ENCODE measurements at regions not wholly inside any gene's neighbourhood (a gene's known extent, or its start where the extent isn't known, plus 50 kb on each side); places are given as distances from the start of the nearest gene placed in this dataset.

GRCh38 chr12:24360461-24360860 is 411.0 kb upstream of the SOX5 start (continued):
- no peak for TF ChIP-seq BRF2 (IDR thresholded peaks at IDR 0.05; ENCODE audit: borderline replicate concordance, insufficient read depth, insufficient read length)

GRCh38 chr12:24360057-24360456 is 410.6 kb upstream of the SOX5 start:
- H4K20me1 ChIP-seq (replicated peaks; ENCODE audit: control insufficient read depth, insufficient read depth, low read length), result no peaks in the 10 kb centered on the region
- TF ChIP-seq, protein P1, sequence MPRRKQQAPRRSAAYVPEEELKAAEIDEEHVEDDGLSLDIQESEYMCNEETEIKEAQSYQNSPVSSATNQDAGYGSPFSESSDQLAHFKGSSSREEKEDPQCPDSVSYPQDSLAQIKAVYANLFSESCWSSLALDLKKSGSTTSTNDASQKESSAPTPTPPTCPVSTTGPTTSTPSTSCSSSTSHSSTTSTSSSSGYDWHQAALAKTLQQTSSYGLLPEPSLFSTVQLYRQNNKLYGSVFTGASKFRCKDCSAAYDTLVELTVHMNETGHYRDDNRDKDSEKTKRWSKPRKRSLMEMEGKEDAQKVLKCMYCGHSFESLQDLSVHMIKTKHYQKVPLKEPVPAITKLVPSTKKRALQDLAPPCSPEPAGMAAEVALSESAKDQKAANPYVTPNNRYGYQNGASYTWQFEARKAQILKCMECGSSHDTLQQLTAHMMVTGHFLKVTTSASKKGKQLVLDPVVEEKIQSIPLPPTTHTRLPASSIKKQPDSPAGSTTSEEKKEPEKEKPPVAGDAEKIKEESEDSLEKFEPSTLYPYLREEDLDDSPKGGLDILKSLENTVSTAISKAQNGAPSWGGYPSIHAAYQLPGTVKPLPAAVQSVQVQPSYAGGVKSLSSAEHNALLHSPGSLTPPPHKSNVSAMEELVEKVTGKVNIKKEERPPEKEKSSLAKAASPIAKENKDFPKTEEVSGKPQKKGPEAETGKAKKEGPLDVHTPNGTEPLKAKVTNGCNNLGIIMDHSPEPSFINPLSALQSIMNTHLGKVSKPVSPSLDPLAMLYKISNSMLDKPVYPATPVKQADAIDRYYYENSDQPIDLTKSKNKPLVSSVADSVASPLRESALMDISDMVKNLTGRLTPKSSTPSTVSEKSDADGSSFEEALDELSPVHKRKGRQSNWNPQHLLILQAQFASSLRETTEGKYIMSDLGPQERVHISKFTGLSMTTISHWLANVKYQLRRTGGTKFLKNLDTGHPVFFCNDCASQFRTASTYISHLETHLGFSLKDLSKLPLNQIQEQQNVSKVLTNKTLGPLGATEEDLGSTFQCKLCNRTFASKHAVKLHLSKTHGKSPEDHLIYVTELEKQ (CRISPR knock-in tag; IDR thresholded peaks at IDR 0.05), result no peak
- TF ChIP-seq KLF1 (tag; IDR thresholded peaks at IDR 0.05) (no peak), ZFPM2 (CRISPR knock-in tag; IDR thresholded peaks at IDR 0.05) (no peak), THRAP3 (IDR thresholded peaks at IDR 0.05; ENCODE audit: borderline replicate concordance) (no peak), ETV5 (CRISPR knock-in tag; IDR thresholded peaks at IDR 0.05; ENCODE audit: low read depth) (no peak), PTTG1 (tag; IDR thresholded peaks at IDR 0.05; ENCODE audit: low read depth) (no peak), IRF9 (tag; IDR thresholded peaks at IDR 0.05) (no peak), GATAD2B (IDR thresholded peaks at IDR 0.05; ENCODE audit: borderline replicate concordance) (no peak), SREBF2 (CRISPR knock-in tag; IDR thresholded peaks at IDR 0.05) (no peak), E2F3 (CRISPR knock-in tag; IDR thresholded peaks at IDR 0.05) (no peak), KLF10 (CRISPR knock-in tag; IDR thresholded peaks at IDR 0.05) (no peak), GTF2A2 (tag; IDR thresholded peaks at IDR 0.05) (no peak), BRF2 (IDR thresholded peaks at IDR 0.05; ENCODE audit: borderline replicate concordance, insufficient read depth, insufficient read length) (no peak)
- TF ChIP-seq, protein P2, sequence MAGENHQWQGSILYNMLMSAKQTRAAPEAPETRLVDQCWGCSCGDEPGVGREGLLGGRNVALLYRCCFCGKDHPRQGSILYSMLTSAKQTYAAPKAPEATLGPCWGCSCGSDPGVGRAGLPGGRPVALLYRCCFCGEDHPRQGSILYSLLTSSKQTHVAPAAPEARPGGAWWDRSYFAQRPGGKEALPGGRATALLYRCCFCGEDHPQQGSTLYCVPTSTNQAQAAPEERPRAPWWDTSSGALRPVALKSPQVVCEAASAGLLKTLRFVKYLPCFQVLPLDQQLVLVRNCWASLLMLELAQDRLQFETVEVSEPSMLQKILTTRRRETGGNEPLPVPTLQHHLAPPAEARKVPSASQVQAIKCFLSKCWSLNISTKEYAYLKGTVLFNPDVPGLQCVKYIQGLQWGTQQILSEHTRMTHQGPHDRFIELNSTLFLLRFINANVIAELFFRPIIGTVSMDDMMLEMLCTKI (IDR thresholded peaks at IDR 0.05; ENCODE audit: partially characterized antibody), result no peak

More at GRCh38 chr12:24360057-24360456, 410.6 kb upstream of the SOX5 start:
- no peak overlapping the region for H3K4me3 ChIP-seq
- CTCF ChIA-PET (ENCODE audit: low intra/inter-chr PET ratio), result no interaction called here
- no peaks in the 10 kb centered on the region for H3K9me3 ChIP-seq (replicated peaks; ENCODE audit: control insufficient read depth, insufficient read depth, low read depth, low read length)
- no peak overlapping the region for H3K9ac ChIP-seq (ENCODE audit: insufficient read depth in 1 of 2, low read depth in 2 of 2, low read length in 2 of 2)
- FAIRE-seq, result no peak
- H3K4me2 ChIP-seq (ENCODE audit: insufficient read depth, low read length), result no peak overlapping the region
- H2AFZ ChIP-seq (ENCODE audit: low read depth, low read length), result no peak overlapping the region
- ATAC-seq, result no peak
- in situ Hi-C loops (cut with MboI), result no loop called here
- POLR2A ChIA-PET, result no interaction called here
- H3K36me3 ChIP-seq (ENCODE audit: control insufficient read depth, insufficient read depth, low read length), result no peaks in the 10 kb centered on the region
- H3K9me1 ChIP-seq (ENCODE audit: control insufficient read depth, insufficient read depth, low read length), result no peaks in the 10 kb centered on the region
- no peak overlapping the region for H3K27ac ChIP-seq (ENCODE audit: extremely low read depth, low read depth, low read length)
- 0% methylated on average over 1 of the region's 1 CpG for WGBS (ENCODE audit: insufficient coverage, low coverage, missing lambda C conversion rate)
- no peaks in the 10 kb centered on the region for H3K79me2 ChIP-seq (ENCODE audit: control insufficient read depth, insufficient read depth, low read length)
- intact Hi-C loops (cut with micrococcal nuclease), result no loop called here
- no TSS peak for BruUV-seq (replicated peaks)
- DNase-seq (ENCODE audit: extremely low read depth in 1 of 4, low spot score in 3 of 4), result no peak
- H3K4me1 ChIP-seq (replicated peaks in 1 of 2; ENCODE audit: control insufficient read depth in 2 of 2, insufficient read depth in 2 of 2, low read length in 2 of 2), result no peaks in the 10 kb centered on the region
- no peaks in the 10 kb centered on the region for H3K27me3 ChIP-seq (ENCODE audit: control insufficient read depth in 2 of 2, insufficient read depth in 2 of 2, low read length in 2 of 2)
